DND-41 (cell line): ENCODE measurements at regions not wholly inside any gene's neighbourhood (a gene's known extent, or its start where the extent isn't known, plus 50 kb on each side); places are given as distances from the start of the nearest gene placed in this dataset.

Source experiments
- ATAC-seq: fragments of 200-7000 bp; cut with Tn5 transposase; 3 replicates; pipeline ENCODE4 v1.9.1; 2021; ENCODE audit warnings: low read depth; ENCODE audit not compliant: insufficient read depth
- DNase-seq: peaks from one replicate; pipeline ENCODE4 v3.0.0-alpha.2; 2020
- H2AFZ ChIP-seq: 2 replicates; pipeline ENCODE4 v1.6.0; 2012; ENCODE audit warnings: low read depth, low read length
- H3K27ac ChIP-seq: 2 replicates; pipeline ENCODE4 v1.5.1; 2012; ENCODE audit warnings: low read length, inconsistent platforms
- H3K27me3 ChIP-seq: fragments of 200-600 bp; sonication (generic); 2 replicates; pipeline ENCODE4 v1.6.0; 2012; ENCODE audit warnings: low read length, mild to moderate bottlenecking, inconsistent platforms; ENCODE audit not compliant: insufficient read depth, poor library complexity
- H3K36me3 ChIP-seq: 2 replicates; pipeline ENCODE4 v1.5.1; 2012; ENCODE audit warnings: low read length, inconsistent platforms; ENCODE audit not compliant: insufficient read depth
- H3K4me1 ChIP-seq: 2 replicates; pipeline ENCODE4 v1.5.1; 2012; ENCODE audit warnings: mild to moderate bottlenecking, low read length; ENCODE audit not compliant: insufficient read depth
- H3K4me2 ChIP-seq: 2 replicates; pipeline ENCODE4 v1.6.0; 2012; ENCODE audit warnings: mild to moderate bottlenecking, moderate library complexity, low read length, inconsistent platforms; ENCODE audit not compliant: insufficient read depth
- H3K4me3 ChIP-seq, 2 experiments: fragments of 200-600 bp in 1 of 2; shearing (Covaris generic) in 1 of 2; 2 replicates each; pipeline ENCODE4 v1.5.1; 2012 to 2016; ENCODE audit warnings: inconsistent platforms in 2 of 2, low read length in 2 of 2, mild to moderate bottlenecking in 2 of 2, low read depth in 1 of 2, moderate library complexity in 1 of 2
- H3K79me2 ChIP-seq: 2 replicates; pipeline ENCODE4 v1.6.0; 2012; ENCODE audit warnings: low read length, inconsistent platforms; ENCODE audit not compliant: insufficient read depth
- H3K9ac ChIP-seq: 2 replicates; pipeline ENCODE4 v1.6.0; 2012; ENCODE audit warnings: low read depth, mild to moderate bottlenecking, inconsistent platforms, low read length, moderate library complexity
- H3K9me3 ChIP-seq: 2 replicates; pipeline ENCODE4 v1.5.1; 2012; ENCODE audit warnings: low read length, moderate library complexity, mild to moderate bottlenecking, inconsistent platforms; ENCODE audit not compliant: insufficient read depth, severe bottlenecking
- H4K20me1 ChIP-seq: 2 replicates; pipeline ENCODE4 v1.6.0; 2012; ENCODE audit warnings: low read length; ENCODE audit not compliant: insufficient read depth
- CTCF ChIP-seq: IDR thresholded peaks from 2 replicates; pipeline ENCODE4 v1.5.1; 2012; ENCODE audit warnings: borderline replicate concordance, low read length, moderate library complexity, mild to moderate bottlenecking; ENCODE audit not compliant: poor library complexity, severe bottlenecking; ENCODE audit errors: extremely low read depth
- EZH2 ChIP-seq: IDR thresholded peaks from 3 replicates; pipeline ENCODE4 v1.6.1; 2012; ENCODE audit warnings: borderline replicate concordance, low read depth, mild to moderate bottlenecking, moderate library complexity, low read length, inconsistent platforms; ENCODE audit not compliant: severe bottlenecking

GRCh38 chr2:215627771-215628170 lies 191.9 kb upstream of the FN1 start:
- no peaks in the 10 kb centered on the region for H3K36me3 ChIP-seq
- ATAC-seq (no peak), DNase-seq (no peak)
- H3K4me2 ChIP-seq: no peak overlapping the region
- no peaks in the 10 kb centered on the region for H3K79me2 ChIP-seq
- H3K9me3 ChIP-seq: no peaks in the 10 kb centered on the region
- H3K4me1 ChIP-seq: no peaks in the 10 kb centered on the region
- H3K9ac ChIP-seq: no peak overlapping the region
- no peaks in the 10 kb centered on the region for H4K20me1 ChIP-seq
- H3K27ac ChIP-seq: no peak overlapping the region
- H3K4me3 ChIP-seq: no peak overlapping the region
- TF ChIP-seq CTCF (no peak), EZH2 (no peak)
- no peak overlapping the region for H2AFZ ChIP-seq
- no peaks in the 10 kb centered on the region for H3K27me3 ChIP-seq

- Histone ChIP-seq H4K20me1 (no peaks in the 10 kb centered on the region), H3K27me3 (no peaks in the 10 kb centered on the region), H3K79me2 (no peaks in the 10 kb centered on the region), H2AFZ (no peak overlapping the region), H3K4me3 (no peak overlapping the region), H3K4me2 (no peak overlapping the region), H3K9ac (no peak overlapping the region), H3K27ac (no peak overlapping the region), H3K36me3 (no peaks in the 10 kb centered on the region), H3K4me1 (no peaks in the 10 kb centered on the region), H3K9me3 (no peaks in the 10 kb centered on the region)
- DNase-seq: no peak
- TF ChIP-seq EZH2 (no peak), CTCF (no peak)
- ATAC-seq: no peak
These were observed 191.0 kb upstream of the FN1 start for GRCh38 chr2:215626812-215627281.

- Histone ChIP-seq H3K36me3 (no peaks in the 10 kb centered on the region), H3K4me1 (no peaks in the 10 kb centered on the region), H3K4me3 (no peak overlapping the region), H3K27ac (no peak overlapping the region), H3K4me2 (no peak overlapping the region), H3K27me3 (no peaks in the 10 kb centered on the region), H3K79me2 (no peaks in the 10 kb centered on the region), H4K20me1 (no peaks in the 10 kb centered on the region), H3K9me3 (no peaks in the 10 kb centered on the region), H3K9ac (no peak overlapping the region), H2AFZ (no peak overlapping the region)
- ATAC-seq: no peak
- DNase-seq: no peak
- TF ChIP-seq EZH2: no peak
- no peak for TF ChIP-seq CTCF
These were observed 190.2 kb upstream of the FN1 start for GRCh38 chr2:215626063-215626462.

- H3K9ac ChIP-seq: no peak overlapping the region
- no peak for ATAC-seq
- H3K79me2 ChIP-seq: no peaks in the 10 kb centered on the region
- H3K27me3 ChIP-seq: no peaks in the 10 kb centered on the region
- no peak overlapping the region for H3K27ac ChIP-seq
- no peaks in the 10 kb centered on the region for H3K4me1 ChIP-seq
- H3K4me2 ChIP-seq: no peak overlapping the region
- no peaks in the 10 kb centered on the region for H4K20me1 ChIP-seq
- H2AFZ ChIP-seq: no peak overlapping the region
- no peaks in the 10 kb centered on the region for H3K36me3 ChIP-seq
- no peaks in the 10 kb centered on the region for H3K9me3 ChIP-seq
- no peak for DNase-seq
- no peak overlapping the region for H3K4me3 ChIP-seq
- TF ChIP-seq CTCF (no peak), EZH2 (no peak)
These were observed 189.3 kb upstream of the FN1 start for GRCh38 chr2:215625207-215625606.
